Femur (tissue), 1 donor: ENCODE measurements at regions not wholly inside any gene's neighbourhood (a gene's known extent, or its start where the extent isn't known, plus 50 kb on each side); places are given as distances from the start of the nearest gene placed in this dataset.

ENCODE experiments used
- DNase-seq: peaks from one replicate; pipeline ENCODE4 v3.0.0-alpha.2; 2017

DNA sequence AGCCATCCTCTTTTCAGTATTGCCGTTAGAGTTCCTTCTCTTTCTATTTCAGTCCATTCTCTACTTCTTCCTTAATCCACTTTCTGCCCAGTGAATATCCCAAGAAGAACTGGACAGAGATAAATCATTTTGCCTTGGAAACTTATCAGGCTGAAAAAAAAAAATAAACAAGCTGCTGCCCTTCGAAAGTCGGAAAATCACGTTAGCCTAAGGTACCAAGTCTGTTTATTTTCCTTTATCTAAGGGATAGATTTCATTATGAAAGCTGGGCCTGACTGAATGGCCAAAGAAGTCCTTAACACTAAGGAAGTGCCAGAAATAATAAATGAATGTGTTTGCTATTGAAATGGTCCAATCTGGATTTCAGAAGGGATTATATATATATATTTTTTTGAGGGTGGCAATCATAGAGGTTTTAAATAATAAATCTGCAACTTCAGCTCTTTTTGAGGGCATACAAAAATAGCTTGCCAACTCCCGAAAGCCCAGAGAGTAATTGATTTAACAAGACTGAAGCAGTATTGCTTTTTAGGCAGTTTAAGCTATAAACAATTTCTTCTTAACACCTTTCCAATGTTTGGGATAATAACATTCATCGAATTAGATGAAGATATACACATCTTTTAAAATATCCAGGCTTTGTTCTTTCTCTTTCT is 127.0 kb upstream of the STMND1 start:
- no peak for DNase-seq

DNA sequence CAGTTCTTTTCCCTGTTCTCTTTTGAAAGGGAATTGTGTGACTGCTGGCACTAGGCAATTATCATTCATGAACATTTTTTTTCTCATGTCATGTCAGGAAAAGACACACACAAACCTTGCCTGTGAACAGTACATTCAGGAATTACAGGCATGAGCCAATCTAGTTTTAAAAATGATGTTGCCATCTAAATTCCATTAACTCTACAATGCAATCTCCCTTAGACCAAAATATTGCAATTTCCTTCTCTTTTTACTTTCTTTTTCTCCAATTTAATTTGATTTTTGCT is 127.5 kb upstream of the STMND1 start:
- DNase-seq = no peak

DNA sequence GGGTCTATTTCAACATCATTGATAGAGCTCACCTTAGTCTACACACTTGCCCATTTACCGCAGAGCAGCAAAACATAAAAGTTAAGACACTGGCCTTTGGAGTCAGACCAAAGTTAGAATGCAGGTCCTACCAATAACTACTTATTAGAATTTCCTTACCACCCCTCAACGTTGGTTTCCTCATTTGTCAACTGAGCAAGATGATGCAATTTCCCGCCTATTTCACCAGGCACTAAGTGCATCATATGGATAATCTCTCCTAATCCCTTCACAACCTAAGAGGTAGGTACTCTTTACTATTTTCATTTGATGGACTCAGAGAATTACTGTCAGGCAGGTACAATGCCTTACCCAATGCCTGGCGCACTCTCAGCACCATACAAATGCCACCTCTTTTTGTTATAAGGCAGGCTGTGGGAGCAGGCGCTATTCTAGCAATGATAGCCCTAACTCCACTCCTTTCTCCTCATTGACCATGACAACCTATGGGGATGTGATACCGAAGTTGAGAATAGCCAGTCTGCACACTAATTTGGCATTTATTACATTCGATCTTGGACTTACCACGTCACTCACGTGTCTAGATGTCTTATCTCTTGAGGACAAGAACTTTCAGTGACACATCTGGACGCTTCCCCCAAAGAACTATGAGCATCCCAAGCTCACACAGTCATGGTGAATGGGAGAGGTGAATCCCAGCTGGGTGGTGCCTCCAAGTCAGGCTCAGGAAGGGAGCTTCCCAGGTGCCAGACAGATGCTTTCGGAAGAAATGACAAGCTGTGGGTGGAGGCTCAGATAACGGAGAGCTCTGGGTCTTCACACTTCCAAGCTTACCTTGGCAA is 128.1 kb upstream of the STMND1 start:
- no peak for DNase-seq

DNA sequence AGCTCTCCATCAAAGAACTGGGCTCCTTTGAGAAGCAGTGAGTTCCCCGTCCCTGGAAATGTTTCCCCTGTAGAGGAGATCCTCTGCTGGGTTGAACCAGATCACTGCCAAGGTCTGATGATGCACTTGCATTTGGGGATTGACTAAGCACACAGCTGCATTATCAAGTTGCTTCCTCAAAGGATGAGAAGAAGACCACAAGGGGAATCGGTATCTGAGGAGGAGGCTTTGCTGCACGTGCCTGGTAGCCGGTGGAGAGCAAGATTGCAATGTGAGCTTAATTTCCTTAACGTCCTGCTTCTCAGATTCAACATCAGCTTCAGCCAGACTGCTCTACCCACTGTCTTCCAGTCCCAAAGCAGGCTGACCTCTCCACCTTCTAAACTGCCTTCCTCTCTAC is 128.8 kb upstream of the STMND1 start:
- DNase-seq = no peak

GRCh38 chr6:16972535-16972934 is 129.3 kb upstream of the STMND1 start:
- DNase-seq = no peak

DNA sequence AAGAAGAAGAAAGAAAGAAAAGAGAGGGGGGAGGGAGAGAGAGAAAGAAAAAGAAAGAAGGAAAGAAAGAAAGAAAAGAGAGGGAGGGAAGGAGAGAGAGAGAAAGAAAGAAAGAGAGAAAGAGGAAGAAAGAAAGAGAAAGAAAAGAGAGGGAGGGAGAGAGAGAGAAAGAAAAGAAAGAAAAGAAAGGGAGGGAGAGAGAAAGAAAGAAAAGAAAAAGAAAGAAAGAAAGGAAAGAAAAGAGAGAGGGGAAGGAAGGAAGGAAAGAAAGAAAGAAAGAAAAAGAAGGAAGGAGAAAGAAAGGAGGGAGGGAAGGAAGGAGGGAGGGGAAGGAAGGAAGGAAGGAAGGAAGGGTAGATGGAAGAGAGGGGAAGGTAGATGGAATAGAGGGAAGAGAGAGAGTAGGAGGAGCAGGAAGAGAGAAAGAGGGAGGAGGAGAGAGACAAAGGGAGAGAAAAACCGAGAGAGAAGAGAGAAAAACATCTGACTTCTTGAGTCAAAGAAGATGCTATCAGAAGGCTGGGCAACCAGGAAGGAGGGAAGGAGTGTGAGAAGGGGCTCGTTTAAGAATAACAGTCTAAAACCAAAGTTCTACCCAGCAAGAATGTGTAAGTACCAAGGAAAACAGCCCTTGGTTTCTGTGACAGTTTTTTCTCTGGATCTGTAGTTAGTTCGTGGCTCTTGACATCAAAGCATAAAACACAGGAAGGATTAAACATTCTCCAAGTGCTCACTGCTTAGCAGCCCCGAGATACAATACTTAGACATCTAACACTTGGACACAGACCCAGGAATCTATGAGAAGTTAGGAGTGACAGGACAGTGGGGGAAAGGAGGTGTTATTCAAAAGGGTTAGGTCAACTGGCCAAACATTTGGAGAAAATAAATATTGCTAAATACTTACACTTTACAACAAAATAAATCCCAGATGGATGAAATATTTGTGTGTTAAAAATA is 131.9 kb upstream of the STMND1 start:
- DNase-seq = no peak

DNA sequence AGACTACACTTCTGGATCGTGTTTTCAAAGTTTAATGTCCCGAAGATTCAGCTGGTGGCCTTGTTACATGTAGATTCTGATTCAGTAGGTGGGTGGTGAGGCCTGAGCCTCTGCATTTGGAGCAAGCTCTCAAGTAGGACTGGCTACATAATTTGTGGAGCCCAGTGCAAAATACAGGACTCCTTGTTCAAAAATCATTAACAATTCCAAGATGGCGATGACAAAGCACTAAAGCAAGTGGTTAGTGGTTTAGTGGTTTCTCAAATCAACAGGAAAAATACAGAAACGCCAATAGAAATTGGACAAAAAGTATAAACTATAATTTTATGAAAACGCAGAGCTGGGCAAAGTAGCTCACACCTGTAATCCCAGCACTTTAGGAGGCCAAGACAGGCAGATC is 133.7 kb upstream of the STMND1 start:
- no peak for DNase-seq

- DNase-seq = no peak
These were observed 134.4 kb upstream of the STMND1 start for GRCh38 chr6:16967470-16967817.

DNA sequence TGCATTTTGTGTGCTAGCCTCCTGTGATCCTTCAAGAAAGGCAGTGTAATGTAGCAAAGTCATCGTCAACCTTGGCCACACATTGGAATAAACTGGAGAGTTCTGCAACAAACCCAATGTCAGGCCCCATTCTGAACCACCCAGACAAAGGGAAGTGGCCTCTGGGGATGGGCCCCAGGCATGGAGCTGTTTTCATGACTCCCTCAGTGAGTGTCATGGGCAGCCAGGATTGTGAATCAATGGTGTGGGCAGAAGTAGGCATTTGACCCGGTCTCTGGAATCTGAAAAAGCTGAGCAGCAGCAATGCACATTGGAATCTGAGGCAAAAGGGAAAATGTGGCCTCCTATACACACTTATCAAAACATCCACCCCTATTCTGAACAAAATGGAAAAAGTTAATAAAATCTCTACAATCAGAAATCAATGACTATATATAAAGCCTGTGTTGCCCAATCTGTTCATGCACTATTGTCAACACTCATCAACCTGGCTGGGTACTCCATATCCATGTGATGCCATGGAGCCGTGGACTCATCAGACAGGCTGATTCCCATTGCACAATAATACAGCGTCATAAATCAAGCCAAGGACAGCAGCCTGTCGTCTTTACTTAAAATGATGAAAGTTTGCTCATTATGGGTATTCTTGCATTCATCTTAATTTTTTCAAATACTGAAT is 134.9 kb upstream of the STMND1 start:
- DNase-seq = no peak

DNA sequence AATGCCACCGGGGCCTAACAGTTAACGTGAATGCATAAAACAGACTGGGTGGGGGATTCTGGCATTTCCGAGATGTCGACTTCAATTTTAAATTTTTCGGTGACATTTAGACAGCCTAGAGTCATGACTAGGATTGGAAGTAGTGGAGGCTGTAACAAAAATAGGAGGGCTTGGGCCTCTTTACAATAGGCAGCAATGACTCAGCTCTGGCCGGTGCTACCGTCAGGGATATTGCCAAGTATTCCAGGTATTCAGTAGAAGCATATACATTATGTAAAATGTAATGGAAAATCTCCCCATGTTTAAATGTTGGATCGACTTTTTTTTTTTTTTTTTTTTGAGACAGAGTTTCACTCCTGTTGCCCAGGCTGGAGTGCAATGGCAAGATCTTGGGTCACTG is 136.2 kb upstream of the STMND1 start:
- no peak for DNase-seq

GRCh38 chr6:16964553-16965499 is 137.0 kb upstream of the STMND1 start:
- peak; percentile 86 for DNase-seq

DNA sequence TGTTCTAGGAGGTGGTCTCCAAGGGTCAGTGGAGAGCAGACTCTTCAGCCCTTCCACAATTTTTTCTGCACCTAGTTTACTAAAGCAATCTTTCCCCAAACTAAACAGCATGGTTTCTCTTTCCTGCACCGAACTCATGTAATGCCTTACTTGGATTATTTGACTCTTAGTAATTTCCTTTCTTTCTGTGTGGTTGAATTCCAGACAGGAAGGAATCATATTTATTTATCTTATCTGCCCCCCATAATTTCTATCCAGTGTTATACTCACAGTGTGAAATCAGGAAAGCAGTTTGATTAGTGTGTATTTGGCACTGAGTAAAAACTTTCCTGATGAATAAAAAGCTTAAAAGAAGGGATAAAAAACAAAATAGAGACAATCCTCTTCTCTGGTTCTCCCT is 140.3 kb upstream of the STMND1 start:
- DNase-seq = no peak

- DNase-seq = no peak
These were observed 142.1 kb upstream of the STMND1 start for GRCh38 chr6:16959789-16960188.

DNA sequence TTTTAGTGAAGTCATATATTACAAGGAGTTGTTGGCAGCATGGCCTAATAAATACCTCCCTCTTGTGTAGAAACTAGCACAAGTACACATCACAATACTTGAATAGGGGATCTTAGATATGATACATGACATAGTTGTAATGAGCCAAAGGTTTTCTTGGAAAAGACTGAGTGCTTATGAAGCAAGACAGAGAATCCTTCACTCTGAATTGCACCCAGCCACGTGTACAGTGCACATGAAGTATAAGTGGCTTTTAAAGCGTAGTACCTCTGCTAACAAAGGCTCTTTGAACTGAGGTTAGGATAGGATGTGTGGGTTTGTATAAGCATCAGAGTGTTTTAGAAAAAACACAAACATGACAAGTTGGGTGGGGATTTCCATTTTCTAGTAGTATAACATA is 145.5 kb upstream of the STMND1 start:
- DNase-seq = no peak

- no peak for DNase-seq
These were observed 146.0 kb upstream of the STMND1 start for GRCh38 chr6:16955899-16956298.

GRCh38 chr6:16953905-16954304 is 147.9 kb upstream of the STMND1 start:
- DNase-seq = no peak

GRCh38 chr6:16953446-16953845 is 148.4 kb upstream of the STMND1 start:
- DNase-seq = no peak

DNA sequence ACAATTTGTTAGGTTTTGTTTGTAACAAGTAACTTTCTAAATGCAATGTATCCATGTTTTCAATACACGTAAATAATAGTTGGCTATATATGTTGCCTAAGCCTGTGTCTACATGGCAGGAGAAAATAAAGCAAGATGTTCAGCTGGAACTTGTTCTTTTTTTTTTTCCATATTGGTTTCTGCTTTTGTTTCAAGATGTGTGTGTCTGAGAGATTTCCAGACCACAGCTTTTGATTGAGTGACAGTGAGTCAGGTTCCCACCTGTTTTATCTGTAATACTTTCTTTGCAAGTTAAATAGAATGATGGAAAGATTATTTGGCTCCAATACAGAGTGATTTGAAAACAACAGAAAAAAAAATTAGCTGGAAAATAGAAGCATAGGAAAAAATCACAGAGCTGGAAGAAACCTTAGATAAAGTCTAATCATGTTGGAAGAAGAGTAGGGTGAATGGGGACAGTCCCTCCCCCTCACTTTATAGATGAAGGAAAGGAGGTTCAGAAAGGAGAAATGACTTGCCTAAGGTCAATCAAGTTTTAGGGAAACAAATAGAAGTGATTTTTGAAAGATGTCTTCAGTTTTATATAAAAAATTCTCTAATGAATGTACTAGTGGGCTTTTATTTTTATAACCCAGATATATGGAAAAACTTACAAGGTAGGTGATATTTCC is 150.9 kb upstream of the STMND1 start:
- DNase-seq = no peak

- DNase-seq = no peak
These were observed 151.5 kb upstream of the STMND1 start for GRCh38 chr6:16950302-16950701.

DNA sequence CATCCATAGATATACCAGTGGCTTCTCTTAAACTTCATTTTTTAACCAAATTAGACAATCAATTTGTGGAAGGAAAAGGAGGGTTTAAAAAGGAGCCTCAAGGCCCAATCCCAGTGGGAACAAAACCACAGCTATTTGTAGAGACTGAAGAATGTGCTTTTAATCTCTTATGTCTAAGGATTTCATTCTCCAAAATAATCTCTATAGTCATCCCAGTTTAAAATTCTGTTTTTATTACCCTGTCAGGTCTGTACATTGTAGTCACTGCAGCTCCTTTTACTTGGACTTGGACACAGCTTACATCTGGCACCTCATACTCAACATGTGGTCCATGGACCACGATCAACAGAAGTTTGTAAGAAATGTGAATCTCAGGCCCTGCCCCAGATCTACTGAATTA is 152.1 kb upstream of the STMND1 start:
- no peak for DNase-seq

GRCh38 chr6:16948396-16948795 is 153.5 kb upstream of the STMND1 start:
- no peak for DNase-seq
